NCI-H146 treated with DMSO at 0.1 percent for 48 hours (cell line): ENCODE measurements at regions not wholly inside any gene's neighbourhood (a gene's known extent, or its start where the extent isn't known, plus 50 kb on each side); places are given as distances from the start of the nearest gene placed in this dataset.

Experiments used
- DNase-seq: peaks from one replicate; lab custom pipeline; 2025; ENCODE audit not compliant: unreplicated experiment; lab: John Stamatoyannopoulos, UW

GRCh38 chr10:34869135-34869836 is 54.2 kb upstream of the PARD3 start:
- no peak for DNase-seq

GRCh38 chr10:34868589-34868988 is 53.5 kb upstream of the PARD3 start:
- no peak for DNase-seq

GRCh38 chr10:34866848-34867247 is 51.8 kb upstream of the PARD3 start:
- DNase-seq = no peak
